ENCODE measurements at regions not wholly inside any gene's neighbourhood (a gene's known extent, or its start where the extent isn't known, plus 50 kb on each side); places are given as distances from the start of the nearest gene placed in this dataset.
"Not testable (repeated sequence)": the region's sequence is repeated elsewhere in the genome, so short reads cannot be mapped to it uniquely, and the experiment has no call there.

- no peak overlapping the region for H3K4me3 ChIP-seq (replicated peaks; ENCODE audit: low read depth, low read length)
- TF ChIP-seq CTCF (IDR thresholded peaks at IDR 0.05; ENCODE audit: insufficient read depth, low read length, poor library complexity, severe bottlenecking) = no peak
Observed at GRCh38 chr5:71810471-71811195, 91.6 kb downstream of the CARTPT start.

GRCh38 chr5:71811779-71812178 lies 92.7 kb downstream of the CARTPT start:
- Histone ChIP-seq H3K4me3 (replicated peaks; ENCODE audit: low read depth, low read length) (no peak overlapping the region), H3K36me3 (ENCODE audit: control insufficient read depth, insufficient read depth, low read length) (no peaks in the 10 kb centered on the region), H3K27me3 (replicated peaks; ENCODE audit: control insufficient read depth, insufficient read depth, low read length) (no peaks in the 10 kb centered on the region)
- no peak for DNase-seq (ENCODE audit: extremely low read depth, insufficient read length)
- TF ChIP-seq CTCF (IDR thresholded peaks at IDR 0.05; ENCODE audit: insufficient read depth, low read length, poor library complexity, severe bottlenecking) = no peak

More at GRCh38 chr5:71810471-71811195, 91.6 kb downstream of the CARTPT start:
- DNase-seq (ENCODE audit: extremely low read depth, insufficient read length) = no peak
- H3K27me3 ChIP-seq (replicated peaks; ENCODE audit: control insufficient read depth, insufficient read depth, low read length) = no peaks in the 10 kb centered on the region
- H3K36me3 ChIP-seq (ENCODE audit: control insufficient read depth, insufficient read depth, low read length) = no peaks in the 10 kb centered on the region

- H3K36me3 ChIP-seq (ENCODE audit: control insufficient read depth, insufficient read depth, low read length) = no peaks in the 10 kb centered on the region
- TF ChIP-seq CTCF (IDR thresholded peaks at IDR 0.05; ENCODE audit: insufficient read depth, low read length, poor library complexity, severe bottlenecking) = no peak
- no peak for DNase-seq (ENCODE audit: extremely low read depth, insufficient read length)
- no peak overlapping the region for H3K4me3 ChIP-seq (replicated peaks; ENCODE audit: low read depth, low read length)
- no peaks in the 10 kb centered on the region for H3K27me3 ChIP-seq (replicated peaks; ENCODE audit: control insufficient read depth, insufficient read depth, low read length)
Observed at GRCh38 chr5:71816307-71816706, 97.2 kb downstream of the CARTPT start.

- Histone ChIP-seq H3K4me3 (replicated peaks; ENCODE audit: low read depth, low read length) (no peak overlapping the region), H3K27me3 (replicated peaks; ENCODE audit: control insufficient read depth, insufficient read depth, low read length) (no peaks in the 10 kb centered on the region), H3K36me3 (ENCODE audit: control insufficient read depth, insufficient read depth, low read length) (no peaks in the 10 kb centered on the region)
- no peak for DNase-seq (ENCODE audit: extremely low read depth, insufficient read length)
- TF ChIP-seq CTCF (IDR thresholded peaks at IDR 0.05; ENCODE audit: insufficient read depth, low read length, poor library complexity, severe bottlenecking) = no peak
Observed at GRCh38 chr5:71817891-71818290, 98.8 kb downstream of the CARTPT start.

- DNase-seq (ENCODE audit: extremely low read depth, insufficient read length) = no peak
- Histone ChIP-seq H3K4me3 (replicated peaks; ENCODE audit: low read depth, low read length) (no peak overlapping the region), H3K27me3 (replicated peaks; ENCODE audit: control insufficient read depth, insufficient read depth, low read length) (no peaks in the 10 kb centered on the region), H3K36me3 (ENCODE audit: control insufficient read depth, insufficient read depth, low read length) (no peaks in the 10 kb centered on the region)
- TF ChIP-seq CTCF (IDR thresholded peaks at IDR 0.05; ENCODE audit: insufficient read depth, low read length, poor library complexity, severe bottlenecking) = no peak
Observed at GRCh38 chr5:71821029-71821428, 102.0 kb downstream of the CARTPT start.

- H3K27me3 ChIP-seq (replicated peaks; ENCODE audit: control insufficient read depth, insufficient read depth, low read length); H3K4me3 ChIP-seq (replicated peaks; ENCODE audit: low read depth, low read length); DNase-seq (ENCODE audit: extremely low read depth, insufficient read length); H3K36me3 ChIP-seq (ENCODE audit: control insufficient read depth, insufficient read depth, low read length): not testable (repeated sequence)
Observed at GRCh38 chr5:71822065-71822464, 103.0 kb downstream of the CARTPT start.

Measured in GM06990 (cell line).